Hepatocyte (in vitro differentiated cells): ENCODE measurements at regions not wholly inside any gene's neighbourhood (a gene's known extent, or its start where the extent isn't known, plus 50 kb on each side); places are given as distances from the start of the nearest gene placed in this dataset.

Experiments
- DNase-seq: peaks from one replicate; pipeline ENCODE4 v3.0.0-alpha.2; 2016; ENCODE audit warnings: low spot score
- H2AFZ ChIP-seq: fragments of 200-600 bp; sonication (generic); 2 replicates; pipeline ENCODE4 v1.6.0; 2016; ENCODE audit warnings: antibody characterized with exemption, mild to moderate bottlenecking
- H3K27ac ChIP-seq: fragments of 200-600 bp; sonication (generic); 2 replicates; pipeline ENCODE4 v1.5.1; 2016; ENCODE audit warnings: mild to moderate bottlenecking
- H3K27me3 ChIP-seq: fragments of 200-600 bp; sonication (generic); 2 replicates; pipeline ENCODE4 v1.6.1; 2016
- H3K36me3 ChIP-seq: fragments of 200-600 bp; sonication (generic); replicated peaks from 2 replicates; pipeline ENCODE4 v1.5.1; 2016; ENCODE audit warnings: low read depth; ENCODE audit not compliant: insufficient read depth
- H3K4me1 ChIP-seq: fragments of 200-600 bp; sonication (generic); 2 replicates; pipeline ENCODE4 v1.5.1; 2016; ENCODE audit warnings: mild to moderate bottlenecking, moderate library complexity; ENCODE audit not compliant: insufficient read depth
- H3K4me2 ChIP-seq: fragments of 200-600 bp; sonication (generic); 2 replicates; pipeline ENCODE4 v1.6.0; 2016
- H3K4me3 ChIP-seq: fragments of 200-600 bp; sonication (generic); 2 replicates; pipeline ENCODE4 v1.5.1; 2016; ENCODE audit warnings: mild to moderate bottlenecking
- H3K79me2 ChIP-seq: fragments of 200-600 bp; sonication (generic); 2 replicates; pipeline ENCODE4 v1.6.0; 2017; ENCODE audit warnings: mild to moderate bottlenecking
- H3K9me2 ChIP-seq: fragments of 200-600 bp; sonication (generic); replicated peaks from 2 replicates; pipeline ENCODE4 v1.6.0; 2017; ENCODE audit warnings: mild to moderate bottlenecking; ENCODE audit not compliant: insufficient read depth
- H3K9me3 ChIP-seq: fragments of 200-600 bp; sonication (generic); 2 replicates; pipeline ENCODE4 v1.5.1; 2016; ENCODE audit warnings: low read depth, mild to moderate bottlenecking
- H4K20me1 ChIP-seq: fragments of 200-600 bp; sonication (generic); 2 replicates; pipeline ENCODE4 v1.6.0; 2016; ENCODE audit warnings: mild to moderate bottlenecking; ENCODE audit not compliant: insufficient read depth, poor library complexity, severe bottlenecking
- CTCF ChIP-seq: fragments of 200-600 bp; sonication (generic); IDR thresholded peaks from 2 replicates; pipeline ENCODE4 v1.5.1; 2016; ENCODE audit warnings: antibody characterized with exemption, mild to moderate bottlenecking; ENCODE audit not compliant: poor library complexity
- EZH2 ChIP-seq: fragments of 200-600 bp; sonication (generic); IDR thresholded peaks from 2 replicates; pipeline ENCODE4 v1.6.1; 2016; ENCODE audit warnings: antibody characterized with exemption, mild to moderate bottlenecking, borderline replicate concordance
- EZH2phosphoT487 ChIP-seq: fragments of 200-600 bp; sonication (generic); IDR thresholded peaks from one replicate; pipeline ENCODE4 v1.6.1; 2018; ENCODE audit warnings: antibody characterized with exemption, mild to moderate bottlenecking, low read depth, moderate library complexity; ENCODE audit not compliant: unreplicated experiment, severe bottlenecking
- WGBS: methylation state at CpG from one replicate; pipeline ENCODE4 v1.1.6; 2016; ENCODE audit warnings: low lambda C conversion rate; ENCODE audit errors: missing lambda C conversion rate; 5-methylcytosine and 5-hydroxymethylcytosine counted together

- 69% methylated on average over 4 of the region's 4 CpGs for WGBS
- Histone ChIP-seq H3K4me3 (no peak overlapping the region), H3K4me2 (peak overlapping the region; percentile 52), H3K79me2 (no peaks in the 10 kb centered on the region), H3K9me3 (no peaks in the 10 kb centered on the region), H3K36me3 (no peaks in the 10 kb centered on the region), H4K20me1 (no peaks in the 10 kb centered on the region), H3K27ac (peak overlapping the region; percentile 82), H2AFZ (no peak overlapping the region), H3K27me3 (no peaks in the 10 kb centered on the region), H3K4me1 (no peaks in the 10 kb centered on the region), H3K9me2 (no peaks in the 10 kb centered on the region)
- no peak for TF ChIP-seq EZH2
- no peak for TF ChIP-seq EZH2phosphoT487
- no peak for TF ChIP-seq CTCF
- peak; percentile 3 for DNase-seq
Measured at GRCh38 chr3:80668600-80669294, 900.9 kb upstream of the ROBO1 start.

- Histone ChIP-seq H3K27ac (peak overlapping the region; percentile 82), H2AFZ (no peak overlapping the region), H3K4me3 (no peak overlapping the region), H3K9me3 (no peaks in the 10 kb centered on the region), H3K4me2 (no peak overlapping the region), H3K27me3 (no peaks in the 10 kb centered on the region), H3K79me2 (no peaks in the 10 kb centered on the region), H3K9me2 (no peaks in the 10 kb centered on the region), H3K4me1 (no peaks in the 10 kb centered on the region), H4K20me1 (no peaks in the 10 kb centered on the region), H3K36me3 (no peaks in the 10 kb centered on the region)
- TF ChIP-seq EZH2 = no peak
- TF ChIP-seq EZH2phosphoT487 = no peak
- no peak for TF ChIP-seq CTCF
- DNase-seq = no peak
Measured at GRCh38 chr3:80668100-80668499, 900.3 kb upstream of the ROBO1 start.

- no peaks in the 10 kb centered on the region for H4K20me1 ChIP-seq
- H3K27me3 ChIP-seq = no peaks in the 10 kb centered on the region
- H3K9me2 ChIP-seq = no peaks in the 10 kb centered on the region
- H3K4me1 ChIP-seq = no peaks in the 10 kb centered on the region
- 76% methylated on average over 3 of the region's 3 CpGs for WGBS
- no peaks in the 10 kb centered on the region for H3K79me2 ChIP-seq
- no peak overlapping the region for H3K4me2 ChIP-seq
- DNase-seq = no peak
- H3K4me3 ChIP-seq = no peak overlapping the region
- no peaks in the 10 kb centered on the region for H3K9me3 ChIP-seq
- no peak overlapping the region for H2AFZ ChIP-seq
- no peak overlapping the region for H3K27ac ChIP-seq
- no peaks in the 10 kb centered on the region for H3K36me3 ChIP-seq
- TF ChIP-seq EZH2phosphoT487 = no peak
- TF ChIP-seq CTCF = no peak
- TF ChIP-seq EZH2 = no peak
Measured at GRCh38 chr3:80663426-80663825, 895.6 kb upstream of the ROBO1 start.

- Histone ChIP-seq H3K36me3 (no peaks in the 10 kb centered on the region), H4K20me1 (no peaks in the 10 kb centered on the region), H3K27ac (no peak overlapping the region), H3K4me1 (no peaks in the 10 kb centered on the region), H3K9me2 (no peaks in the 10 kb centered on the region), H3K4me3 (no peak overlapping the region), H3K27me3 (no peaks in the 10 kb centered on the region), H3K4me2 (no peak overlapping the region), H3K79me2 (no peaks in the 10 kb centered on the region), H2AFZ (no peak overlapping the region), H3K9me3 (no peaks in the 10 kb centered on the region)
- 97% methylated on average over 3 of the region's 3 CpGs for WGBS
- DNase-seq = no peak
- TF ChIP-seq EZH2 (no peak), EZH2phosphoT487 (no peak), CTCF (no peak)
Measured at GRCh38 chr3:80655216-80655615, 887.4 kb upstream of the ROBO1 start.
